H1 (cell line): ENCODE measurements at regions not wholly inside any gene's neighbourhood (a gene's known extent, or its start where the extent isn't known, plus 50 kb on each side); places are given as distances from the start of the nearest gene placed in this dataset.

Experiments
- CTCF ChIA-PET: fragments of 300-600 bp; sonication (Branson Sonifier 250); formaldehyde crosslinking; loops from one replicate; lab custom pipeline; 2021; ENCODE audit not compliant: partially characterized antibody; lab: Charles Lee
- POLR2A ChIA-PET: fragments of 300-600 bp; sonication (Branson Sonifier 250); formaldehyde crosslinking; loops from one replicate; lab custom pipeline; 2021; ENCODE audit warnings: inconsistent platforms; ENCODE audit not compliant: partially characterized antibody; lab: Charles Lee
- DNase-seq, 2 experiments: peaks; one replicate each; pipeline versions ENCODE4 v3.0.0 to v3.0.0-alpha.2; 2010 to 2022; ENCODE audit warnings: low spot score in 2 of 2, low read depth in 1 of 2, mixed read lengths in 1 of 2
- FAIRE-seq: peaks from 2 replicates; lab custom pipeline; 2011; peaks lifted over from hg19 to GRCh38; lab: Jason Lieb, UNC
- H2AFZ ChIP-seq: 2 replicates; pipeline ENCODE4 v1.8.1; 2012; ENCODE audit warnings: low read length, inconsistent platforms
- H2AK5ac ChIP-seq: 2 replicates; pipeline ENCODE4 v1.6.1; 2013; ENCODE audit warnings: low read depth, low read length
- H2BK120ac ChIP-seq: replicated peaks from 2 replicates; pipeline ENCODE3; 2013; ENCODE audit warnings: low read depth, low read length, inconsistent platforms
- H2BK12ac ChIP-seq: 2 replicates; pipeline ENCODE4 v1.6.1; 2013; ENCODE audit warnings: low read depth, low read length
- H2BK15ac ChIP-seq: 2 replicates; pipeline ENCODE4 v1.6.1; 2013; ENCODE audit warnings: low read length
- H2BK20ac ChIP-seq: 2 replicates; pipeline ENCODE4 v1.6.1; 2013; ENCODE audit warnings: low read length
- H2BK5ac ChIP-seq: 2 replicates; pipeline ENCODE4 v1.6.1; 2013; ENCODE audit warnings: low read depth, low read length
- H3K14ac ChIP-seq: 2 replicates; pipeline ENCODE4 v1.6.1; 2013; ENCODE audit warnings: inconsistent platforms; ENCODE audit not compliant: insufficient read length
- H3K18ac ChIP-seq: 2 replicates; pipeline ENCODE4 v1.6.1; 2013; ENCODE audit warnings: low read length; ENCODE audit errors: extremely low read depth
- H3K23ac ChIP-seq: 2 replicates; pipeline ENCODE4 v1.6.1; 2013; ENCODE audit warnings: inconsistent platforms; ENCODE audit not compliant: insufficient read length
- H3K23me2 ChIP-seq: 2 replicates; pipeline ENCODE4 v1.6.1; 2013; ENCODE audit warnings: low read depth, low read length
- H3K27ac ChIP-seq: 2 replicates; pipeline ENCODE4 v1.6.1; 2011; ENCODE audit warnings: low read depth, low read length, inconsistent platforms
- H3K27me3 ChIP-seq, 4 experiments: replicated peaks in 1 of 4; 1 replicate in 1 of 4; 2 replicates in 3 of 4; pipeline versions ENCODE4 v1.6.1 to v1.8.1; 2011 to 2013; ENCODE audit warnings: low read length in 3 of 4, mild to moderate bottlenecking in 3 of 4, inconsistent platforms in 2 of 4, mixed read lengths in 2 of 4, moderate library complexity in 1 of 4; ENCODE audit not compliant: control insufficient read depth in 3 of 4, insufficient read depth in 3 of 4; ENCODE audit errors: extremely low read depth in 1 of 4
- H3K36me3 ChIP-seq, 4 experiments: 2 replicates each; pipeline versions ENCODE4 v1.6.1 to v1.8.1; 2011 to 2013; ENCODE audit warnings: mild to moderate bottlenecking in 4 of 4, low read length in 3 of 4, moderate library complexity in 2 of 4, control low read depth in 1 of 4, inconsistent platforms in 1 of 4; ENCODE audit not compliant: insufficient read depth in 4 of 4, control insufficient read depth in 2 of 4
- H3K4ac ChIP-seq: replicated peaks from 2 replicates; pipeline ENCODE3; 2013; ENCODE audit warnings: low read length, low read depth, mixed read lengths, inconsistent platforms; ENCODE audit not compliant: insufficient read length
- H3K4me1 ChIP-seq, 4 experiments: replicated peaks in 1 of 4; 1 replicate in 1 of 4; 2 replicates in 3 of 4; pipeline versions ENCODE4 v1.6.1 to v1.8.1; 2011 to 2013; ENCODE audit warnings: low read length in 3 of 4, inconsistent platforms in 2 of 4, mixed read lengths in 1 of 4; ENCODE audit not compliant: insufficient read depth in 4 of 4, control insufficient read depth in 3 of 4
- H3K4me2 ChIP-seq, 2 experiments: 2 replicates each; pipeline versions ENCODE4 v1.6.1 to v1.8.1; 2011 to 2013; ENCODE audit warnings: low read depth in 2 of 2, low read length in 2 of 2, control low read depth in 1 of 2, inconsistent platforms in 1 of 2, mild to moderate bottlenecking in 1 of 2; ENCODE audit not compliant: insufficient read depth in 1 of 2
- H3K4me3 ChIP-seq, 4 experiments: fragments of 200-600, 300-600 bp in 1 of 4; sonication (generic), shearing (Covaris generic), sonication (Bioruptor Twin) in 1 of 4; 2 replicates each; pipeline versions ENCODE4 v1.5.1 to v1.8.1; 2011 to 2016; ENCODE audit warnings: low read length in 4 of 4, low read depth in 3 of 4, control low read depth in 2 of 4, inconsistent platforms in 2 of 4, mild to moderate bottlenecking in 2 of 4, mixed read lengths in 1 of 4, moderate library complexity in 1 of 4; ENCODE audit not compliant: insufficient read depth in 2 of 4; ENCODE audit errors: extremely low read depth in 1 of 4
- H3K56ac ChIP-seq: replicated peaks from 2 replicates; pipeline ENCODE3; 2013; ENCODE audit warnings: low read depth, mild to moderate bottlenecking, mixed read lengths, low read length, inconsistent platforms; ENCODE audit not compliant: insufficient read length
- H3K79me1 ChIP-seq: 2 replicates; pipeline ENCODE4 v1.6.1; 2013; ENCODE audit warnings: low read depth, low read length, control low read depth
- H3K79me2 ChIP-seq, 2 experiments: 2 replicates each; pipeline versions ENCODE4 v1.6.1 to v1.8.1; 2012 to 2013; ENCODE audit warnings: low read length in 2 of 2, mild to moderate bottlenecking in 2 of 2, inconsistent platforms in 1 of 2; ENCODE audit not compliant: insufficient read depth in 2 of 2, control insufficient read depth in 1 of 2
- H3K9ac ChIP-seq, 4 experiments: replicated peaks in 1 of 4; 1 replicate in 1 of 4; 2 replicates in 3 of 4; pipeline versions ENCODE4 v1.6.1 to v1.8.1; 2011 to 2013; ENCODE audit warnings: low read depth in 3 of 4, low read length in 3 of 4, control low read depth in 2 of 4, mild to moderate bottlenecking in 2 of 4, moderate library complexity in 2 of 4, inconsistent platforms in 1 of 4; ENCODE audit errors: extremely low read depth in 1 of 4
- H3K9me3 ChIP-seq, 2 experiments: 2 replicates each; pipeline versions ENCODE4 v1.6.1 to v1.8.1; 2012 to 2013; ENCODE audit warnings: mild to moderate bottlenecking in 2 of 2, moderate library complexity in 2 of 2, control low read depth in 1 of 2, inconsistent platforms in 1 of 2, low read depth in 1 of 2, low read length in 1 of 2, mixed read lengths in 1 of 2; ENCODE audit not compliant: insufficient read depth in 2 of 2
- H4K20me1 ChIP-seq, 2 experiments: replicated peaks in 1 of 2; 2 replicates each; pipeline versions ENCODE3 to v1.8.1; 2011 to 2013; ENCODE audit warnings: inconsistent platforms in 2 of 2, low read length in 2 of 2, mild to moderate bottlenecking in 1 of 2; ENCODE audit not compliant: insufficient read depth in 2 of 2, control insufficient read depth in 1 of 2
- H4K5ac ChIP-seq: 2 replicates; pipeline ENCODE4 v1.6.1; 2013; ENCODE audit warnings: low read length, low read depth, mixed read lengths, inconsistent platforms; ENCODE audit not compliant: insufficient read length
- H4K8ac ChIP-seq: 2 replicates; pipeline ENCODE4 v1.8.0; 2013; ENCODE audit warnings: mild to moderate bottlenecking, moderate library complexity, low read length, inconsistent platforms; ENCODE audit not compliant: insufficient read depth; ENCODE audit errors: extremely low read depth
- H4K91ac ChIP-seq: replicated peaks from 2 replicates; pipeline ENCODE3; 2013; ENCODE audit warnings: low read length, mixed read lengths, inconsistent platforms; ENCODE audit not compliant: insufficient read length
- BRCA1 ChIP-seq: IDR thresholded peaks from 2 replicates; pipeline ENCODE4 v1.6.1; 2012; ENCODE audit warnings: low read depth, low read length, improper control_type of control experiment
- CHD2 ChIP-seq: IDR thresholded peaks from 2 replicates; pipeline ENCODE4 v1.6.1; 2012; ENCODE audit warnings: low read length, improper control_type of control experiment
- CREB1 ChIP-seq: IDR thresholded peaks from 2 replicates; pipeline ENCODE4 v1.6.1; 2012; ENCODE audit warnings: inconsistent platforms
- EP300 ChIP-seq, 2 experiments: IDR thresholded peaks; 1 replicate in 1 of 2; 2 replicates in 1 of 2; pipeline ENCODE4 v1.6.1; 2011 to 2012; ENCODE audit warnings: low read depth in 2 of 2, low read length in 2 of 2, mild to moderate bottlenecking in 2 of 2, borderline replicate concordance in 1 of 2, inconsistent platforms in 1 of 2, moderate library complexity in 1 of 2
- POLR2AphosphoS5 ChIP-seq: IDR thresholded peaks from 2 replicates; pipeline ENCODE4 v1.6.1; 2011; ENCODE audit warnings: low read depth, low read length
- RNF2 ChIP-seq: fragments of 200-900, 300-1000 bp; sonication (generic); IDR thresholded peaks from 2 replicates; pipeline ENCODE4 v1.7.1; 2016; ENCODE audit warnings: borderline replicate concordance, low read depth, mild to moderate bottlenecking, antibody characterized with exemption, low read length; ENCODE audit not compliant: poor library complexity, severe bottlenecking; ENCODE audit errors: missing control alignments
- SIN3A ChIP-seq, 2 experiments: IDR thresholded peaks in 1 of 2; conservative IDR thresholded peaks in 1 of 2; 2 replicates each; pipeline ENCODE4 v1.6.1; 2011 to 2012; ENCODE audit warnings: low read length in 2 of 2, improper control_type of control experiment in 1 of 2, low read depth in 1 of 2, mild to moderate bottlenecking in 1 of 2
- SP4 ChIP-seq: IDR thresholded peaks from 2 replicates; pipeline ENCODE4 v1.6.1; 2012; ENCODE audit warnings: low read length, inconsistent platforms
- SUZ12 ChIP-seq: fragments of 200-600 bp; sonication (generic); IDR thresholded peaks from 2 replicates; pipeline ENCODE4 v1.6.1; 2012; ENCODE audit warnings: mild to moderate bottlenecking, inconsistent platforms, low read length, moderate library complexity, mixed read lengths
- ZNF274 ChIP-seq: IDR thresholded peaks from 2 replicates; pipeline ENCODE4 v1.7.0; 2012; ENCODE audit warnings: low read length, borderline replicate concordance; ENCODE audit errors: extremely low read depth
- WGBS, 2 experiments: shearing (Covaris generic) in 1 of 2; methylation state at CpG; one replicate each; pipeline versions ENCODE4 v1.1.6 to v1.1.7; 2013 to 2015; ENCODE audit warnings: low lambda C conversion rate in 2 of 2, mixed read lengths in 2 of 2, inconsistent platforms in 1 of 2, low coverage in 1 of 2, missing lambda C conversion rate in 1 of 2; ENCODE audit not compliant: insufficient replicate concordance in 2 of 2, insufficient coverage in 1 of 2, insufficient read length in 1 of 2; ENCODE audit errors: extremely low coverage in 1 of 2, missing lambda C conversion rate in 1 of 2; 5-methylcytosine and 5-hydroxymethylcytosine counted together
- TF ChIP-seq, protein P1 (sequence below): IDR thresholded peaks from 2 replicates; pipeline ENCODE4 v1.6.1; 2012; ENCODE audit warnings: low read length, inconsistent platforms

GRCh38 chr18:71433373-71433772 is 1110.8 kb downstream of the CBLN2 start:
- no peaks in the 10 kb centered on the region for H3K4me1 ChIP-seq
- no peaks in the 10 kb centered on the region for H3K79me2 ChIP-seq
- H3K9me3 ChIP-seq, result peaks cover 55 to 70% of the 10 kb centered on the region in 2 experiments
- no peak overlapping the region for H3K23ac ChIP-seq
- ChIA-PET CTCF (no interaction called here), POLR2A (no interaction called here)
- H3K56ac ChIP-seq, result no peak overlapping the region
- FAIRE-seq (no peak), DNase-seq (no peak)
- H2BK20ac ChIP-seq, result no peak overlapping the region
- no peak overlapping the region for H3K4ac ChIP-seq
- H3K23me2 ChIP-seq, result no peaks in the 10 kb centered on the region
- H3K27me3 ChIP-seq, result no peaks in the 10 kb centered on the region
- no peak overlapping the region for H3K18ac ChIP-seq
- 80% methylated on average over 2 of the region's 2 CpGs; no CpG with 5 or more reads in 1 of the 2 experiments for WGBS, 2 experiments
- H2AFZ ChIP-seq, result no peak overlapping the region
- no peak for TF ChIP-seq BRCA1
- TF ChIP-seq EP300 (IDR thresholded peaks at IDR 0.05; ENCODE audit: borderline replicate concordance in 1 of 2, low read depth in 2 of 2, low read length in 2 of 2), result no peak
- no peak for TF ChIP-seq SP4
- TF ChIP-seq SIN3A (conservative IDR thresholded peaks at IDR 0.05 in 1 of 2, IDR thresholded peaks at IDR 0.05 in 1 of 2; ENCODE audit: low read depth in 1 of 2, low read length in 2 of 2), result no peak
- no peak for TF ChIP-seq SUZ12
- TF ChIP-seq CHD2, result no peak
- TF ChIP-seq POLR2AphosphoS5, result no peak
- no peak for TF ChIP-seq CREB1
- no peak for TF ChIP-seq RNF2
- TF ChIP-seq ZNF274, result no peak
- TF ChIP-seq, protein P1, sequence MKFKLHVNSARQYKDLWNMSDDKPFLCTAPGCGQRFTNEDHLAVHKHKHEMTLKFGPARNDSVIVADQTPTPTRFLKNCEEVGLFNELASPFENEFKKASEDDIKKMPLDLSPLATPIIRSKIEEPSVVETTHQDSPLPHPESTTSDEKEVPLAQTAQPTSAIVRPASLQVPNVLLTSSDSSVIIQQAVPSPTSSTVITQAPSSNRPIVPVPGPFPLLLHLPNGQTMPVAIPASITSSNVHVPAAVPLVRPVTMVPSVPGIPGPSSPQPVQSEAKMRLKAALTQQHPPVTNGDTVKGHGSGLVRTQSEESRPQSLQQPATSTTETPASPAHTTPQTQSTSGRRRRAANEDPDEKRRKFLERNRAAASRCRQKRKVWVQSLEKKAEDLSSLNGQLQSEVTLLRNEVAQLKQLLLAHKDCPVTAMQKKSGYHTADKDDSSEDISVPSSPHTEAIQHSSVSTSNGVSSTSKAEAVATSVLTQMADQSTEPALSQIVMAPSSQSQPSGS, result no peak
- no peak overlapping the region for H2BK15ac ChIP-seq
- H2BK120ac ChIP-seq, result no peak overlapping the region
- no peak overlapping the region for H3K9ac ChIP-seq
- no peak overlapping the region for H4K91ac ChIP-seq
- no peak overlapping the region for H2BK5ac ChIP-seq
- no peaks in the 10 kb centered on the region for H3K79me1 ChIP-seq
- H4K20me1 ChIP-seq, result no peaks in the 10 kb centered on the region
- no peak overlapping the region for H3K14ac ChIP-seq
- H2BK12ac ChIP-seq, result no peak overlapping the region
- H4K5ac ChIP-seq, result no peak overlapping the region
- no peaks in the 10 kb centered on the region for H3K36me3 ChIP-seq
- H3K27ac ChIP-seq, result no peak overlapping the region
- H3K4me2 ChIP-seq, result no peak overlapping the region
- H2AK5ac ChIP-seq, result no peak overlapping the region
- no peak overlapping the region for H4K8ac ChIP-seq
- no peak overlapping the region for H3K4me3 ChIP-seq
